Chondrocyte (in vitro differentiated cells): ENCODE measurements at regions not wholly inside any gene's neighbourhood (a gene's known extent, or its start where the extent isn't known, plus 50 kb on each side); places are given as distances from the start of the nearest gene placed in this dataset.

Experiments used
- DNase-seq: peaks from one replicate; pipeline ENCODE4 v3.0.0; 2021; ENCODE audit warnings: mixed read lengths, low spot score
- H3K27ac Mint-ChIP-seq: one replicate; pipeline ENCODE4 v1.8.0; 2021; ENCODE audit warnings: mild to moderate bottlenecking, moderate library complexity, mixed read lengths; ENCODE audit not compliant: unreplicated experiment
- H3K27me3 Mint-ChIP-seq: 2 replicates; pipeline ENCODE4 v1.8.0; 2021; ENCODE audit warnings: low read depth, mixed read lengths
- H3K36me3 Mint-ChIP-seq: 2 replicates; pipeline ENCODE4 v1.8.0; 2021; ENCODE audit warnings: low read depth, mixed read lengths
- H3K4me1 Mint-ChIP-seq: 2 replicates; pipeline ENCODE4 v1.8.0; 2021; ENCODE audit warnings: low read depth, mild to moderate bottlenecking, mixed read lengths
- H3K4me3 Mint-ChIP-seq: one replicate; pipeline ENCODE4 v1.8.0; 2021; ENCODE audit warnings: mild to moderate bottlenecking, moderate library complexity, mixed read lengths; ENCODE audit not compliant: unreplicated experiment
- H3K9me3 Mint-ChIP-seq: 2 replicates; pipeline ENCODE4 v1.8.0; 2021; ENCODE audit warnings: low read depth, mixed read lengths
- TF ChIP-seq, protein P1 (sequence below): fragments of 200-600 bp; sonication (generic); IDR thresholded peaks from 2 replicates; pipeline ENCODE4 v1.5.0; 2021; ENCODE audit warnings: antibody characterized with exemption, mild to moderate bottlenecking, moderate library complexity

DNA sequence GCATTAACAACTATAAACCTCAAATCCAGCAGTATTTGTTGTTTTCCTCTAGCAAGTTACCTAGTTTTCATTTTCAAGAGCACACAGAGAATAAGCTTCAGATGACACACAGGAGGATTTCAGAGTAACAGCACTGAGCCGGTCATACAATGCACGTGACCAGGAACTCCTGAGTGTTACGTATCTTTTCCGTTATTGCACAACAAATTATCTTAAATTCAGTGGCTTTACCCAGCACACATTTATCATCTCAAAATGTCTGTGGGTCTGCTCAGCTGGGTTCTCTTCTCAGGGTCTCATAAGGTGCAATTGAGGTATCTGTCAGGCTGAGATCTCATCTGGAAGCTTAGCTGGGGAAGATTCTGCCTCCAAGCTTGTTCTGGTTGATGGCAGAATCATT lies 379.5 kb upstream of the KLHL29 start:
- Mint-ChIP-seq H3K27me3 (no peaks in the 10 kb centered on the region), H3K9me3 (no peaks in the 10 kb centered on the region), H3K27ac (no peak overlapping the region), H3K4me3 (no peak overlapping the region), H3K36me3 (no peaks in the 10 kb centered on the region), H3K4me1 (peaks cover 9% of the 10 kb centered on the region)
- no peak for DNase-seq
- TF ChIP-seq, protein P1, sequence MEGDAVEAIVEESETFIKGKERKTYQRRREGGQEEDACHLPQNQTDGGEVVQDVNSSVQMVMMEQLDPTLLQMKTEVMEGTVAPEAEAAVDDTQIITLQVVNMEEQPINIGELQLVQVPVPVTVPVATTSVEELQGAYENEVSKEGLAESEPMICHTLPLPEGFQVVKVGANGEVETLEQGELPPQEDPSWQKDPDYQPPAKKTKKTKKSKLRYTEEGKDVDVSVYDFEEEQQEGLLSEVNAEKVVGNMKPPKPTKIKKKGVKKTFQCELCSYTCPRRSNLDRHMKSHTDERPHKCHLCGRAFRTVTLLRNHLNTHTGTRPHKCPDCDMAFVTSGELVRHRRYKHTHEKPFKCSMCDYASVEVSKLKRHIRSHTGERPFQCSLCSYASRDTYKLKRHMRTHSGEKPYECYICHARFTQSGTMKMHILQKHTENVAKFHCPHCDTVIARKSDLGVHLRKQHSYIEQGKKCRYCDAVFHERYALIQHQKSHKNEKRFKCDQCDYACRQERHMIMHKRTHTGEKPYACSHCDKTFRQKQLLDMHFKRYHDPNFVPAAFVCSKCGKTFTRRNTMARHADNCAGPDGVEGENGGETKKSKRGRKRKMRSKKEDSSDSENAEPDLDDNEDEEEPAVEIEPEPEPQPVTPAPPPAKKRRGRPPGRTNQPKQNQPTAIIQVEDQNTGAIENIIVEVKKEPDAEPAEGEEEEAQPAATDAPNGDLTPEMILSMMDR: no peak

DNA sequence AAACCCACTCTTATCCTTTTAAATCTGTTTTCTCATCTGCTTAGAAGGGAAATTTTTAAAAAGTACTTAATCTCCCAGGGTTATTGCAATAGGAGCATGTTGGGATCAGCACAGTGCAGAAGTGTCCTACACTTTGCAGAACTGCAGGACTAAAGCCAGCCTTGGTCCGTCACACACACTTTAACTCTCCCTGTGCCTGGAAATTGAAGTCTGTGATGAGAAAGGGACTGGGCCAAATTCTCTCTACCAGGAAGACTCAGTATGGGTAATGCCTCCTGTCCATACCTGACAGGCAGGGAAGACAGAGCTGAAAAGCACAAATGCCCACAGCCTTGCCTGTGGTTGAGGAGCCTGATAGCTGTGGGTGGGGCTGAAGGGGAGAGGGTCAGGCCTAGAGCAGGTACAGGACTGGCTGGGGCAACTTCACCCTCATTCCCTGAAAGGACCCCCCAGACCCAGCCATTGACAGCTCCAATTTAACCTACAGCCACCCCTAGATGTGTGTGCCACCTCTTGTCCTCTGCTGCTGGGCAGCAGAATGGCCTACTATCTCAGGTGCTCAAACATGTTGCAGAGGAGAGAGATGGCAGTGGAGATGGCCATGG lies 377.2 kb upstream of the KLHL29 start:
- Mint-ChIP-seq H3K4me1 (peaks cover 9% of the 10 kb centered on the region), H3K27me3 (no peaks in the 10 kb centered on the region), H3K27ac (no peak overlapping the region), H3K4me3 (no peak overlapping the region), H3K9me3 (peaks cover 3% of the 10 kb centered on the region), H3K36me3 (no peaks in the 10 kb centered on the region)
- TF ChIP-seq, protein P1: no peak
- DNase-seq: no peak

DNA sequence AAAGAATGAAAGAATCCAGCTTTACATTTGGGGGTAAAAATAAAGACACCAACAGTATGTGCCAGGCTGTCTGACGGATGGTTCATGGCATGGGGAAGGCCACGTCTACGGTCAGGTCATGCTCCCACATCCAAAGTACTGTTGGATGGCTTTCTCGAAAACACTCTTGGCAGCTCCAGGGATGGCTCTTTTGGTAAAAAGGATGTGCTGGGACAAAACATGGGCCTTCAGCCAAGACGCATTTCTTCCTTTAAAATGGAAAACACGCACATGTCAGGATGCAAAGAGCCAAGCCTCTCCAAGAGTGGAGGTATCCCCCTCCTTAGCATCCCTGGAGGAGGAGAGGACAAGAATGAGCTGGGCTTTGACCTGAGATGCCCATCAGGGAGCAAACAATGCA lies 376.5 kb upstream of the KLHL29 start:
- Mint-ChIP-seq H3K27ac (no peak overlapping the region), H3K4me3 (no peak overlapping the region), H3K4me1 (peaks cover 9% of the 10 kb centered on the region), H3K36me3 (no peaks in the 10 kb centered on the region), H3K9me3 (peaks cover 3% of the 10 kb centered on the region), H3K27me3 (no peaks in the 10 kb centered on the region)
- TF ChIP-seq, protein P1: no peak
- no peak for DNase-seq

DNA sequence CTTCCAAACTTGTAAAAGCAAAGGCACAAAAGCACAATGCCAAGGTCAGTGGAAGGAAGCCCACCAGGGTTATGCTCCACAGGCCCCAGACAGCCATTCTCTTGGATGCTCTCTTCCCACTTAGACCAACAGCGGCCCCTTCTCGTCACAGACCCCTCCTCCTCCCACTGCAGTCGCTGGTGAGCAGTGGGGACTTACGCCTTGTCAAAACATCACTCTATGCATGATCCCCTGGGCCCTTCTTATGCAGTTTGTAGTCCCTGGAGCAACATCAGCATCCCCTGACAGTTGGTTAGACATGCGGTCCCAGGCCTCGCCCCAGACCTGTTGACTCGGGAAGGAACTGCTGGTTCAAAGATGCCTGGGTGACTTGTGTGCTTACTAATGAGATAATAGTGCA lies 376.0 kb upstream of the KLHL29 start:
- Mint-ChIP-seq H3K4me3 (no peak overlapping the region), H3K4me1 (peaks cover 9% of the 10 kb centered on the region), H3K9me3 (peaks cover 3% of the 10 kb centered on the region), H3K27me3 (no peaks in the 10 kb centered on the region), H3K36me3 (no peaks in the 10 kb centered on the region), H3K27ac (no peak overlapping the region)
- TF ChIP-seq, protein P1: no peak
- DNase-seq: no peak

DNA sequence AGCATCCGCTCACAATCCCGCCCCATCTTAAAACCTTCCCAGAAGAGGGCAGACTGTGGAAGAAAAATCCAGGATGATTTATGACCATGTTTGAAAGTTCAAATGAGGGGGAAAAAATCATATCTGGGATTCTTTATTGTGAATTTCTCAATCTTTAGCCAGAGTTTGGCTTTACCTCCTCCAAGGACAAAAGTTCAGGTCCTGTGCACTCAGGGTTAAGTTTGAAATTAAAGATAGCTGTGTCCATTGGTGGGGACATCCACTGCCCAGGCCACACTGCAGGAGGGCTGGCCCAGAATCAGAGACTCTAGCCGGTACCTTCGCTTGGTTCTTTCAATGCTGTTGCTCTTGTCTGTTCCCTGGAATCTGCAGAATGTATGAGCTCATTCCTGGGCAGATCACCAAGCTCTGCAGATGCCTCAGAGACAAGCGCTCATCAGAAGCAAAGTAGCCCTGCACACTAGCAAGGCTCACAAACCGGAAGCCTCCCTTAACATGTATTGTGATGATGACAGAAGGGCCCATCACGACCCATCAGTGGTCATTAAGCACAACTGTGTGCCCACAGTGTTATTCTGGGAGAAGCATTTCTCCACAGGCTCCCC lies 375.3 kb upstream of the KLHL29 start:
- peaks cover 3% of the 10 kb centered on the region for H3K9me3 Mint-ChIP-seq
- H3K27me3 Mint-ChIP-seq: no peaks in the 10 kb centered on the region
- H3K4me3 Mint-ChIP-seq: no peak overlapping the region
- TF ChIP-seq, protein P1: no peak
- peaks cover 9% of the 10 kb centered on the region for H3K4me1 Mint-ChIP-seq
- no peak for DNase-seq
- H3K36me3 Mint-ChIP-seq: no peaks in the 10 kb centered on the region
- H3K27ac Mint-ChIP-seq: peak overlapping the region; percentile 71
